Cardiac muscle cell (in vitro differentiated cells and primary cell): ENCODE measurements at regions not wholly inside any gene's neighbourhood (a gene's known extent, or its start where the extent isn't known, plus 50 kb on each side); places are given as distances from the start of the nearest gene placed in this dataset.
A peak's percentile ranks its signal among the peaks of the same experiment; 100 is the strongest.

Experiments used
- DNase-seq, 2 donors: peaks; one replicate each; pipeline versions ENCODE4 v3.0.0 to v3.0.0-alpha.2; 2010 to 2017; ENCODE audit warnings: low read depth in 1 of 2, low spot score in 1 of 2
- H3K27ac ChIP-seq: fragments of 200-600 bp; sonication (generic); 2 replicates; pipeline ENCODE4 v1.5.1; 2016
- H3K27me3 ChIP-seq: fragments of 200-600 bp; sonication (generic); 2 replicates; pipeline ENCODE4 v1.6.0; 2016; ENCODE audit warnings: control low read depth
- H3K36me3 ChIP-seq: fragments of 200-600 bp; sonication (generic); 2 replicates; pipeline ENCODE4 v1.5.1; 2016; ENCODE audit warnings: control low read depth
- H3K4me1 ChIP-seq: fragments of 200-600 bp; sonication (generic); 2 replicates; pipeline ENCODE4 v1.8.1; 2017; ENCODE audit warnings: low read depth, mild to moderate bottlenecking, mixed run types
- H3K4me3 ChIP-seq: fragments of 200-600 bp; sonication (generic); 2 replicates; pipeline ENCODE4 v1.5.1; 2016; ENCODE audit warnings: mild to moderate bottlenecking
- H3K9me3 ChIP-seq: fragments of 200-600 bp; sonication (generic); 2 replicates; pipeline ENCODE4 v1.5.1; 2017; ENCODE audit warnings: low read depth, mild to moderate bottlenecking, control low read depth
- CTCF ChIP-seq: IDR thresholded peaks from 2 replicates; pipeline ENCODE4 v1.5.1; 2012; ENCODE audit warnings: low read depth, mild to moderate bottlenecking, low read length

- H3K27ac ChIP-seq: no peak overlapping the region
- TF ChIP-seq CTCF: no peak
Observed at GRCh38 chr10:65348637-65349036, 1577.2 kb upstream of the LRRTM3 start.

GRCh38 chr10:65350611-65351010 is 1575.2 kb upstream of the LRRTM3 start:
- Histone ChIP-seq H3K4me3 (no peak overlapping the region), H3K4me1 (no peaks in the 10 kb centered on the region), H3K36me3 (no peaks in the 10 kb centered on the region), H3K27me3 (no peaks in the 10 kb centered on the region), H3K27ac (no peak overlapping the region), H3K9me3 (no peaks in the 10 kb centered on the region)
- peak in 1 of 2 donors; percentile 42 for DNase-seq
- no peak for TF ChIP-seq CTCF

More at GRCh38 chr10:65348637-65349036, 1577.2 kb upstream of the LRRTM3 start:
- H3K27me3 ChIP-seq: no peaks in the 10 kb centered on the region
- DNase-seq: no peak
- no peaks in the 10 kb centered on the region for H3K9me3 ChIP-seq
- no peak overlapping the region for H3K4me3 ChIP-seq
- H3K36me3 ChIP-seq: no peaks in the 10 kb centered on the region
- no peaks in the 10 kb centered on the region for H3K4me1 ChIP-seq

DNA sequence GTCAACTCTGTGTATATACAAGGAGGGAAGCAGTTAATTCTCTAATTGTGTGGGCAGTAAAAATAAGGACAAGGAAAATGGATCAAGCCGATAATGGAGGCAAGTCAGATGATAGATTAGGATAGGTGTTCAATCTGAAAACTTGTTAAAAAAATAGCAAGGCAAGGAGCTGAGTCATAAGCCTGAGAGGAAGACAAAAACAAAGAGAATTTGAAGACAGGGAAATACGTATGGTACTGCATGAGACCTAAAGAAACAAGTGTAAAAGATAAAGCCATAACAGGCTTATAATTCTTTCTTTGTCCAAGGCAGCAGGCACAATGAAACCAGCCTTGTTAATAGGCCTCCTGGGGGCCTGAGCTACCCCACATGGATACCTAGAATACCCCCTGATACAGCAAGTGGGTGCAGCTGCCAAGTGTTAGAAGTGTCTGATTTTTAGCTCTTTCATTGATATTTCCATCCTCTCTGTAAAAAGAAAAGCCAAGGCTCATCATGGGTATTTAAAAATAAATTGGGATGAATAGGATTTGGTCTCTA is 1570.6 kb upstream of the LRRTM3 start:
- Histone ChIP-seq H3K9me3 (no peaks in the 10 kb centered on the region), H3K27me3 (no peaks in the 10 kb centered on the region), H3K36me3 (no peaks in the 10 kb centered on the region), H3K4me3 (no peak overlapping the region), H3K27ac (no peak overlapping the region), H3K4me1 (no peaks in the 10 kb centered on the region)
- no peak for DNase-seq
- no peak for TF ChIP-seq CTCF

DNA sequence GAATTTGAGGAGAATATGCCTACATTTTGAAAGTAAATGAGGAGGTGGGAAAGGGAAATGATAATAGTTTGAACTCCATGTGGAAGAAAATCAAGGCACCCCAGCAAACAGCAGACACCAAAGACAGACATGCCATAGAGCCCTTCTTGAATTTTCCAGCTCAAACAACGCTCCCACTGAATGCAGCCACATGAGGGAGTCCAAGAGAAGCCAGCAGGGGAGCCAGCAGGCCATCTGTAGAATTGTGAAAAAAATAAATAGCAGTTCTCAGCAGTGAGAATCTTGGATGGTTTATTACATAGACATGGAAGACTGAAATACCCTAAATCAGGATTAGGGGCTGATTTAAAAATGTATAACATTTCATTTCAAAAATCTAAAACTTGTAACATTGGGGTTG is 1567.3 kb upstream of the LRRTM3 start:
- peak; percentile 51 to 62 for DNase-seq
- Histone ChIP-seq H3K27ac (no peak overlapping the region), H3K4me1 (no peaks in the 10 kb centered on the region), H3K9me3 (no peaks in the 10 kb centered on the region), H3K4me3 (no peak overlapping the region), H3K36me3 (no peaks in the 10 kb centered on the region), H3K27me3 (no peaks in the 10 kb centered on the region)
- peak; percentile 76 for TF ChIP-seq CTCF

DNA sequence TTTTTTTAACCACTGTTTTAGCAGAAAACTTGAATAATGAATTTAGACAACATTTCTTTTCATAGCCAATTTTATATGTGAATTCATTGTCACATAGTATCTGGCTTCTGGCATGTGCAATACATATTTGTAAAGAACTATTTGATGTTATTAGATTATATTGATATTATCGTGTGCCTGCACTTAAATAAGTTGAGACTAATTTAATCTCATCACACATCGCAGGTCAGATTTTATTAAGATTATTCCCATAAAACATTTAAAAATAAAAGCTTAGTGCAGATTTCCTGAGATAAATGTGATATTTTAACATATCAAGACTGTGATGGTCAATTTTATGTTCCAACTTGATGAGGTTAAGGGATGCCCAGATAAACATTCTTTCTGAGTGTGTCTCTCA is 1565.3 kb upstream of the LRRTM3 start:
- H3K4me3 ChIP-seq: no peak overlapping the region
- no peaks in the 10 kb centered on the region for H3K36me3 ChIP-seq
- H3K9me3 ChIP-seq: no peaks in the 10 kb centered on the region
- TF ChIP-seq CTCF: no peak
- no peak overlapping the region for H3K27ac ChIP-seq
- DNase-seq: no peak
- no peaks in the 10 kb centered on the region for H3K27me3 ChIP-seq
- H3K4me1 ChIP-seq: no peaks in the 10 kb centered on the region

GRCh38 chr10:65365878-65366277 is 1560.0 kb upstream of the LRRTM3 start:
- no peaks in the 10 kb centered on the region for H3K27me3 ChIP-seq
- no peak overlapping the region for H3K4me3 ChIP-seq
- H3K36me3 ChIP-seq: no peaks in the 10 kb centered on the region
- TF ChIP-seq CTCF: no peak
- no peaks in the 10 kb centered on the region for H3K4me1 ChIP-seq
- no peak overlapping the region for H3K27ac ChIP-seq
- no peaks in the 10 kb centered on the region for H3K9me3 ChIP-seq
- no peak for DNase-seq
